Left ventricle myocardium inferior (tissue), 1 donor: ENCODE measurements at regions not wholly inside any gene's neighbourhood (a gene's known extent, or its start where the extent isn't known, plus 50 kb on each side); places are given as distances from the start of the nearest gene placed in this dataset.

ENCODE experiments used
- DNase-seq: peaks from one replicate; pipeline ENCODE4 v3.0.0-alpha.2; 2020
- H3K27ac ChIP-seq: fragments of 200-600 bp; replicated peaks from 2 replicates; pipeline ENCODE4 v1.8.0; 2021
- H3K27me3 ChIP-seq: fragments of 200-600 bp; 2 replicates; pipeline ENCODE4 v1.8.0; 2021; ENCODE audit warnings: low read depth
- H3K36me3 ChIP-seq: fragments of 200-600 bp; 2 replicates; pipeline ENCODE4 v1.8.0; 2021
- H3K4me1 ChIP-seq: fragments of 200-600 bp; 2 replicates; pipeline ENCODE4 v1.8.0; 2021
- H3K4me3 ChIP-seq: fragments of 200-600 bp; 2 replicates; pipeline ENCODE4 v1.8.0; 2021; ENCODE audit warnings: mild to moderate bottlenecking, moderate library complexity
- H3K9me3 ChIP-seq: fragments of 200-600 bp; replicated peaks from 2 replicates; pipeline ENCODE4 v1.8.0; 2021
- intact Hi-C: fragments of 100-400 bp; cut with micrococcal nuclease; formaldehyde crosslinking; loops from one replicate; pipeline ENCODE4 v1.11.0; 2022
- TF ChIP-seq, protein P1 (sequence below): fragments of 200-600 bp; IDR thresholded peaks from 2 replicates; pipeline ENCODE4 v1.8.0; 2021; ENCODE audit warnings: antibody characterized with exemption, mild to moderate bottlenecking, borderline replicate concordance
- donor health status: DM: no; HTN: yes; CAD: no; lungs with severe emphysema.

- no peak for DNase-seq
- Histone ChIP-seq H3K27me3 (no peaks in the 10 kb centered on the region), H3K36me3 (no peaks in the 10 kb centered on the region), H3K27ac (no peak overlapping the region), H3K9me3 (no peaks in the 10 kb centered on the region), H3K4me1 (no peaks in the 10 kb centered on the region), H3K4me3 (no peak overlapping the region)
- intact Hi-C loops, result no loop called here
- TF ChIP-seq, protein P1, sequence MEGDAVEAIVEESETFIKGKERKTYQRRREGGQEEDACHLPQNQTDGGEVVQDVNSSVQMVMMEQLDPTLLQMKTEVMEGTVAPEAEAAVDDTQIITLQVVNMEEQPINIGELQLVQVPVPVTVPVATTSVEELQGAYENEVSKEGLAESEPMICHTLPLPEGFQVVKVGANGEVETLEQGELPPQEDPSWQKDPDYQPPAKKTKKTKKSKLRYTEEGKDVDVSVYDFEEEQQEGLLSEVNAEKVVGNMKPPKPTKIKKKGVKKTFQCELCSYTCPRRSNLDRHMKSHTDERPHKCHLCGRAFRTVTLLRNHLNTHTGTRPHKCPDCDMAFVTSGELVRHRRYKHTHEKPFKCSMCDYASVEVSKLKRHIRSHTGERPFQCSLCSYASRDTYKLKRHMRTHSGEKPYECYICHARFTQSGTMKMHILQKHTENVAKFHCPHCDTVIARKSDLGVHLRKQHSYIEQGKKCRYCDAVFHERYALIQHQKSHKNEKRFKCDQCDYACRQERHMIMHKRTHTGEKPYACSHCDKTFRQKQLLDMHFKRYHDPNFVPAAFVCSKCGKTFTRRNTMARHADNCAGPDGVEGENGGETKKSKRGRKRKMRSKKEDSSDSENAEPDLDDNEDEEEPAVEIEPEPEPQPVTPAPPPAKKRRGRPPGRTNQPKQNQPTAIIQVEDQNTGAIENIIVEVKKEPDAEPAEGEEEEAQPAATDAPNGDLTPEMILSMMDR, result no peak
These were observed 365.2 kb downstream of the GADD45G start for GRCh38 chr9:89969881-89970639.

DNA sequence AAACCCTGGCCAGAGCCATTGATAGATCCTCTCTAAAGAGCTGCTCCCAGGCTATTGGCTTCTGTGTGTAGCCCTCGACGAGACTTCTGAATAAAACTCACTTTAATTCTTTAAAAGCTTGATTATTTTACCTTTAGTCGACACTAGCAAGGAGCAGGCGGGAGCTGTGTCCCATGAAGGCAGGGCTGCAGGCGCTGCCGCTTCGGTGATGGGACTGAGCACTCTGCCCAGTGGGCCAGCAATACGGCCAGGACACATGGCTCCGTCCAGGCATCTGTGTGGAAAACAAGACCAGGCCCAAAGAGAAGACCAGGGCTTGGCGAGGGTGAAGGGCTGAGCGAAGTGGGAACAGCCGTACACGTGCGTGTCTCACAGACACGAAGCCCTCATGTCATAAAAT lies 365.9 kb downstream of the GADD45G start:
- intact Hi-C loops, result no loop called here

DNA sequence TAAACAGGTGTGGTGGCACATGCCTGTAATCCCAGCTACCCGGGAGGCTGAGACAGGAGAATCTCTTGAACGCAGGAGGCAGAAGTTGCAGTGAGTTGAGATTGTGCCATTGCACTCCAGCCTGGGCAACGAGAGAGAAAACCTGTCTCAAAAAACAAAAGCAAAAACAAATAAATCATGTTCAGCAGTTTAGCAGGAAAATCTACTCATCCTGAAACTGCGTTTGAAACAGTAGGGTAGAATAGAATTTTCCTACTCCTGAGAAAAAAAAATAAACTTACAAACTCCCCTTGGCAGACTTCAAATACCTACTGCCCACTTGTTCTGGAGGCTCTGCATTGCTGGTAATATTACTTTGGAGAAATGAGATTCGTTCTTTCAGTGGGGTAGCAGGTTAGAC lies 367.7 kb downstream of the GADD45G start:
- no peaks in the 10 kb centered on the region for H3K36me3 ChIP-seq
- TF ChIP-seq, protein P1, result no peak
- no peak overlapping the region for H3K4me3 ChIP-seq
- H3K27me3 ChIP-seq, result no peaks in the 10 kb centered on the region
- intact Hi-C loops, result no loop called here
- no peak for DNase-seq
- H3K4me1 ChIP-seq, result no peaks in the 10 kb centered on the region
- no peak overlapping the region for H3K27ac ChIP-seq
- no peaks in the 10 kb centered on the region for H3K9me3 ChIP-seq

More for the DNA sequence above, 365.9 kb downstream of the GADD45G start:
- no peak overlapping the region for H3K27ac ChIP-seq
- TF ChIP-seq, protein P1, result no peak
- H3K9me3 ChIP-seq, result no peaks in the 10 kb centered on the region
- no peak for DNase-seq
- no peaks in the 10 kb centered on the region for H3K36me3 ChIP-seq
- no peaks in the 10 kb centered on the region for H3K4me1 ChIP-seq
- H3K4me3 ChIP-seq, result no peak overlapping the region
- no peaks in the 10 kb centered on the region for H3K27me3 ChIP-seq

- no peaks in the 10 kb centered on the region for H3K4me1 ChIP-seq
- H3K27me3 ChIP-seq, result no peaks in the 10 kb centered on the region
- DNase-seq, result no peak
- no peaks in the 10 kb centered on the region for H3K9me3 ChIP-seq
- TF ChIP-seq, protein P1, result no peak
- no peak overlapping the region for H3K4me3 ChIP-seq
- H3K36me3 ChIP-seq, result no peaks in the 10 kb centered on the region
- no peak overlapping the region for H3K27ac ChIP-seq
- intact Hi-C loops, result no loop called here
These were observed 369.8 kb downstream of the GADD45G start for GRCh38 chr9:89974582-89974981.

GRCh38 chr9:89975024-89975423 lies 370.2 kb downstream of the GADD45G start:
- no peak for DNase-seq
- Histone ChIP-seq H3K9me3 (no peaks in the 10 kb centered on the region), H3K27ac (no peak overlapping the region), H3K36me3 (no peaks in the 10 kb centered on the region), H3K4me1 (no peaks in the 10 kb centered on the region), H3K27me3 (no peaks in the 10 kb centered on the region), H3K4me3 (no peak overlapping the region)
- intact Hi-C loops, result no loop called here
- TF ChIP-seq, protein P1, result no peak
